GM21619 (cell line): ENCODE measurements at regions not wholly inside any gene's neighbourhood (a gene's known extent, or its start where the extent isn't known, plus 50 kb on each side); places are given as distances from the start of the nearest gene placed in this dataset.
A peak's percentile ranks its signal among the peaks of the same experiment; 100 is the strongest.

Experiments used
- ATAC-seq: cut with Tn5 transposase; IDR thresholded peaks from one replicate; pipeline ENCODE4 v1.9.1; 2021; ENCODE audit not compliant: unreplicated experiment

DNA sequence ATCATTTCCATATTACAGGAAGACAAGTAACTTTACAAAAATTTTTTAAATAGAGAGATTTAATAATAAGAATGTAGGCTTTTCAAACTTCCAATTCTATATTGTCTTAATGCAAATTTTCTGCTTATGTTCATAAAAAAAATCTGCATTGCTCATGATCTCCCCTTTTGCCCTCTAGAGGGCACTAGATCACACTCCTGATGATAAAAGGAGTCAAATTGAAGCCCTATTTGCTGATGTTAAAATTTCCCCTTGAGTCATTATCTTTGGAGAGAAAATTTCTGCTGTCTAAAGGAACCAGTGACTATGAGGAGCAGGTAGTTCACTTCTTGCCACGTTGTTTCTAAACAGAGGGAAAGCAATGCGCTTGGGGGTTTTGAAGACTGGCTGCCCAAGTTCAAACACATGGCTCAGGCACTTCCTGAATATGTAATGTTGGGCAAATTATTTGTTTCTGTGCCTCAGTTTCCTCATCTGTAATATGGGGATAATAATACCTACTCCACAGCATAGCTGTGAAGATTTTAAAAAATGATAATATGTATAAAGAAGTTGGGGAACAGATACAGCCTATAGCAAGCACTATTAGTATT, 874.2 kb downstream of the TFAP2A start:
- peak; percentile 64 for ATAC-seq

DNA sequence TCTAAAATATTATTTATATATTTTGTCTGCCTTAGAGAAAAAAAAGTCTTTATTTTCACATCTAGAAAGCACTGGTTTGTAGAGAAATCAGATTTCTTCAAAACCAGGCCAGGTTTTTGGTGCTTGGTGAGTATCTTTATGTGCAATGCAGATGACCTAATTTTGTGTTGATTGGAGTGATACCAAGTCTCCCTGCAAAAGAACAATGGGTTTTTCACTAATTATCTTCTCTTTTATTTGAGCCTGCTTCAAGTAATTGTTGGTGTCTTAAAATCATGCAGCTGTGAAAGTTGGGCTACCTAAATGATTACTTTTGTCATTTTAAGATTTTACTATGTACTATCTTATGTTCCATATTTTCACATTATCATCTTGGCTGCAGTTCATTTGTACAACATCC, 874.7 kb downstream of the TFAP2A start:
- no peak for ATAC-seq

DNA sequence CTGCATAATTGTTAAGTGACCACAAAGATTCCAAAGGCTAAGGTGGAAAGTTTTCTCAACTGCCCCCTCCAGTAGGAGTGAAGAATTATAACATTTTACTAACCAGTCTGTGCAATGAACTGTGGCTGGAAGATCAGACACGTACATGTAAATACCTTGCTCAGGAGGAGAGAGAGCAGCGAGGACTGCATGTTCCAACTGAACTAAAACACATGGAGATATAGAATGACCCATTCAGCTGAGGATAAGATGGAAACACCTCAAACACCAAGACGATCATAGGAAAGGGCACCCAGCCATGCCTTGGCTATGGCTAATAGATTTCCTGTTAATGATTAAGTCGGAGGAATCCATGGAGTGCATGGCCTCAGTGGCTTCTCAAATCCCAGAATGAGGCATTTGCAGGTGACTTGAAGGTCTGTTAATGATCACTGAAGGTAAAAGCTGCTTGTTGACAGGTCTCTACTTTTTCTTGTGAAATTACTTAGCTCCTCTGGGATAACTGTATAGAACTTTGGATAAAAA, 875.6 kb downstream of the TFAP2A start:
- ATAC-seq: no peak

GRCh38 chr6:9537381-9537780, 877.5 kb downstream of the TFAP2A start:
- ATAC-seq: no peak

DNA sequence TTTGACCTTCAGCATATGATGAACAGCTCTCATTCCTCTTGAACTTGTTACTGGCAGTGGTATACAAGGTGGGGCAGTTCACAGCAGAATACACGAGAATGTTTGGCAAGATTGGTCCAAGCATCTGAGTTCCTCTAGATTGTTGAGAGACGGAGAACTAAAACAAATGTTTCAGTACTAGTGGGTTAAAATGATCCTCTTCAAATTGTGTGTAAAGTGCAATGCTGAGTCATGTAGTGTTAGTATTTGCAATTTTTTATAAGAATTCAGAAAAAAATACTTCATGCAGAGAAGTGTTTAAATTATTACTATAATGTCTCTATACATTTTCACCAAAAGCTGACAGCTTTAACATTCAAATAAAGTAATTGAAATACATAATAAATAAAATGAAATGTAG, 879.8 kb downstream of the TFAP2A start:
- no peak for ATAC-seq

- no peak for ATAC-seq
Measured at GRCh38 chr6:9532621-9533557, 882.0 kb downstream of the TFAP2A start.

DNA sequence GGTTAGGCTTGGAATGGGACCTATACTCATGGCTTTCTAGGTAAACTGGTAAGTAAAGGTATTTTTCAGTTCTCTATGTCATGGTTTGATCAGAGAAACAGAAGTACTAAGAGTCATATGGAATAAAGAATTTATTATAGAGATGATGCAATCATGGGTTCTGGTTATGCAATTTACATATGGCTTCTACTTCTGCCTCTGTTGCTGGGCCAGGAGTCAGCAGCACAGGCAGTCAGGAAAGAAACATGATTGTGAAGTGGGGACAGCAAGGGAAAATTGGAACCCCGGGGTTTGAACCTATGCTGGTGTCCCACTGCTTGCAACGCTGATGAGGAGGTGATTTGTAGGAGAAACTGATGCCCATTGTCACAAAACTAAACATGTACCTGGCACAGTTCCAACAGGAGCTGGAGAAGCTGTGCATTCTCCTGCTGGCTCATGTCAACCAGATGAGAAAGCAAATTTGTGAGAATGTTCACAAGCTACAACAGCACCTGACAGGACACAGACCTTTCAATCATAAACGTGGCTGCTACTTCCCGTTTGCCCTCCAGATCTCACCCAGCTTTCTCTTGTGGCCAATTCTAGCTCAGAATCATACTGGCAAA, 887.1 kb downstream of the TFAP2A start:
- ATAC-seq: no peak

- no peak for ATAC-seq
Measured at GRCh38 chr6:9523462-9523861, 891.4 kb downstream of the TFAP2A start.

DNA sequence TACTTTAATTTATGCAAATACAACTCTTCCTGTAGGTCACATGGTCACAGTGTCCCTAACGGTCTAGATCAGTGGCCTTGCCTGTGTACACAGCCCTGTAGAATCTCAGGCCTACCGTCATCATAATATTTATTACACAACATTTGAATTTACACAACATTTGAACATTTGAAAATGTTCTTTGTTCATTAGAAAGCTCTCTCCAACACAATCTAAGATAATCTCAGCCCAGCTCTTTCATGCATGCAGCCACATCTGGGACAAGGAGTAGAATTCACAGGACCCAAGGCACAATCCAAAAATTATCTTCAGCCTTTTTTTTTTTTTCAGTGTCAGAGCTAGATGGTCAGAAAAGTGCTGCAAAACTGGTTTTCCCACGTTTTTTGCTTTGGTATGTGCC, 892.8 kb downstream of the TFAP2A start:
- no peak for ATAC-seq

DNA sequence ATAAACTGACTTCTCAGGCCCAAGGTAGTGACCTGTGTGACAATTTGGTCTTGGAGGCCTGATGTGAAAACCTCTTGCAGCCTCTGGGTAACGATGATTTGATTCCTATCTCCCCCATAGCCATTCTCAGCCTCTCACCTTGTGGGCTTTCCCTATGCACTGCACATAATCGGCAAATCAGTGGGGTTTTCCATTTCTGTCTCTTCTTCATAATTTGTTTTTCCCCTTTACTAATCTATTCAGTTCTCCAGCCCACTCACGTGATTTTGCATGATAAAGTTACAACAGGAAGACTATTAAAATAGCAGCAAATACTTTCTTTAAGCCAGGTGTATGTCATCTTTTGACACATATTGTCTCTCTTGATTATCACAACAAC, 893.7 kb downstream of the TFAP2A start:
- peak; percentile 48 for ATAC-seq

DNA sequence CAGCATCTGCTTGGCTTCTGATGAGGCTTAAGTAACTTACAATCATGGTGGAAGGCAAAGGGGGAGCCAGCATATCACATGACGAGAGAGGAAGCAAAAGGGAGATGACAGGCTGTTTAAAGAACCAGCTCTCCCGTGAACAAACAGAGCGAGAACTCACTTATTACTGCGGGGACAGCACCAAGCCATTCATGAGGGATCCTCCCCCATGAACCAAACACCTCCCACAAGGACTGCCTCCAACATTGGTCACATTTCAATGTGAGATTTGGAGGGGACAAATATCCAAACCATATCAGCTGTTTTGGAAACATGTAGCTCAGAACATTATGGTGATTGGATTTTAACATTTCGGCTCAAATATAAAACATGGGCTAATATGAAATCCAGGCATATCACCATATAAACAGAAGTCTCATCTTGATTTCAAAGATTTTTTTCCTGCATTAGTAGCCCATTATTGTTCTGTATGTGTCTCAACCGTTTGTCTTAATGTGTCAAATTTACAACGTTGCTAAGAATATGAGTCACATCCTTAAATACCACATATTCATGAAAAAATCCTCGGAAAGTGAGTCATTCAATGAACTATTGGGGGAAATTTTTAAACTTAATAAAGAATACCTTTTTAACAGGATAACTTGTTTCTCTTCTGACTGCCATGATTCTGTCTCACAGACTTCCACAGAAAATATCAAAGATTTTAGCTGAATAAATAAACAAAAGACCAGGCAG, 894.3 kb downstream of the TFAP2A start:
- peak; percentile 45 for ATAC-seq

DNA sequence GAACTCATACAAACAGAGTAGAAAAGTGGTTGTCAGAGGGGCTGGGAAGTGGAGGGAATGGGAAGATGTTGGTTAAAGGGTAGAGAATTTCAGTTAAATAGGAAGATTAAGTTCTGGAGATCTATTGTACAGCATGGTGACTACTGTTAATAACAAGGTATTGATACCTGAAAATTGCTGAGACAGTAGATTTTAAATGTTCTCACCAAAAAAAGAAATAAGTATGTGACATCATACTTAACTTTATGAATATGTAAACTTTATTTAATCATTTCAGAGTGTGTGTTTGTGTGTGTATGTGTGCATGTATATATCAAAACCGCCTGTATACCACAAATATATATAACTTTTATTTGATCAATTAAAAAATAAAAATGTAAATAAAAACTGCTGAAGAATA, 896.4 kb downstream of the TFAP2A start:
- no peak for ATAC-seq

DNA sequence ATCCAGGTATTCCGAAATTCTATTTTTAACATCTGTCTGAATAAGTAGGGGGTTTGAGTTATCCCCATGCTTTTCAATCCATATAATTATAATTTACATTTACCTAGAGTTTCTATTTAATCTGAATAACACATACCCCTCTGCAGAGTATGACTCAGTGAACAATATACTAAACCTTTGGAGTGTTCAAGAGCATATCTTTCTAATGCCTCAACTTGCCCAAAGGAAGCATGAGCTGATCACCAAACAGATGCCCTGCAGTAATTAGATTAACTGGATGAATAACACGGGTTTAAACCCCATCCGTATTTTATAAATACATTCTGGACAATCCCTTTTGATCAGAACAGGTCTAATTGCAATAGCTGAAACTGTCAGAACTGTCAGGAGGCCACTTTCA, 897.1 kb downstream of the TFAP2A start:
- no peak for ATAC-seq

DNA sequence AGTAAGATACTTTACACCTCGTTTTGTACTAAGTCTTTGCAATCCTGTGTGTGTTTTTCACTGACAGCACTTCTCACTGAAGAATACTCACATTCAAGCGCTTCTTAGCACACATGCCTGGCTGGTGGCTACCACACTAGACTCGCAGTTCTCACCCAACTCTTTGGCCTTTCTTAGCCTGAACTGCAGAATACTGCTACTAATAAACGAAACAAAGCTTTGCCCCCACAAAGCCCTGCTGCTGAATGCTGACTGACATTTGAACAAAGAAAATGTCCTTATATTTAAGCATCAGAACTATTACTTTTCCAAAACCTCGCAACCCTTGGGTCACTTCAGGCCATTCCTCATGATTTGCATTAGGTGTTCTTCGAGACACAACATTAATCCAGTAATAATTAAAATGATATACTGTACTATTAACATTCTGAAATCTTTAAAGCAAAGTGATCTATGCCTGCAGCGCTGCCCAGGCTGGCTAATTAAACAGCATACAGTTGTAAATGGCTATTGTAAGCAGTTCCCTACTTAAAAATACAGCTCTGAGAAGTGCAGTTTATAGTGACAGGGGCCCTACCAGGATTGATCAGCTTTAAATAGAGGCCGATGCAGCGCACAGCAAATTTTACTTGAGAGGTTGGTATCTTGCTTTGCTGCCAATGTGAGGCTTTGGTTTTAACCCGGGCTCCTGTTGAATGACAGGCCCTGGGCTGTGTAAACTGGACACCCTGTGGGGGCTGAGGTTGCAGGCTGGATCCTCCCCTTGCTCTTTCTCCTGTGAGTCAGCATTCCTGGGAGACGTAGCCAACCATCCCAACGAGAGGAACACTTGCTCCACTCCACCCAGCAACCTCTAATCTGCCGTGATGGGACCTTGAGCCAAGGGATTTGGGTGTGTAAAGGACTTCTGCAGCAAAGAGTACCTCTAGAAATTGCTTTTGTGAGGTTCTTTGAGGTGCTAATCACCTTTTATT, 899.0 kb downstream of the TFAP2A start:
- ATAC-seq: no peak

DNA sequence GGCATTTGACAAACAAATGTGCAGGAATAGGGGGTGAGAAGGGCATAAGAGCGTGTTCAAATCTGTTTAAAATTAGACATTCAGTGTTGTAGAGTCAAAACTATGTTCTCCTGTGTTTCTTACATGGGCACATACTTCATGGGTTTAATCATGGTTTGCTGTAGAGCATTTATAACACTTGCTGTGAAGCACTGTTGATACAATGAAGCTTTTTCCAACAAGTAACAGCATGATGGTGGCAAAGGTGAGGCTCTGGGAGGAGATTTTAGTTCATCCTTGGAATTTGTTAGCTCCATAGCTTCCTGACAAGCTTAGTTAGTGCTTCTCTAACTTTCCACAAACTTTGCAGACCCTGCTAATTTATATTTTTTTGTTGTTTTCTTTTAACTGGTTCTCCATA, 900.7 kb downstream of the TFAP2A start:
- no peak for ATAC-seq

GRCh38 chr6:9511157-9511556, 903.7 kb downstream of the TFAP2A start:
- ATAC-seq: no peak

- no peak for ATAC-seq
Measured at GRCh38 chr6:9507136-9507895, 907.6 kb downstream of the TFAP2A start.

GRCh38 chr6:9504191-9504590, 910.7 kb downstream of the TFAP2A start:
- ATAC-seq: no peak

DNA sequence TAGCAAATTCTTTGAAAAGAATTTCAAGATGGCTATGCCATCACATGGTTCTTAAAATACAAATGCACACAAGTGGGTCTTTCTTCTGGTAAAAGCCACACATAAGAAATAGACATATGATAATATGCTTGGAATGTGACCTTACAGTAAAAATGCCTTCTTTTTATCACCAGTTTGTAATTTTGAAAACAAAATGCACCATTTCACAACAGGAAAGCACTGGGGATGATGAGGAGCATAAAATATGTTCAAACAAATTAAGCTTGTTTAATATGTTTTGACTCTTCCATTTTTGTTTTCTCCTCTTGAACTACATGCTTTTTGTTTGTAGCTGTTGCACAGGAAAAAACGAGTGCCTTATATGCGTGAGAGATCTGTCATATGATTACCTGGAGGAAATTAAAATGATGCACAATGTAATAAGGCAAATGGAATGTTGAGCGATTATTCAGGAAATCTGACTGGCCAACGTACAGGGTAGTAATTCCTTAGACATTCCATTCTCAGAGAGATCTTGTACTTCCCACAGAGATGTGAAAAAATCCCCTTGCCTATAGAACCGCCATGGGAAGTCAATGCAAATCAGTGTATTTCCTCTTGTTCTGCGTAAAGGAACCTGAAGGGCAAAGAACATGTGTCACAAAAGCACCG, 911.6 kb downstream of the TFAP2A start:
- no peak for ATAC-seq
